H9 (cell line): ENCODE measurements at regions not wholly inside any gene's neighbourhood (a gene's known extent, or its start where the extent isn't known, plus 50 kb on each side); places are given as distances from the start of the nearest gene placed in this dataset.

Source experiments
- DNase-seq: peaks from one replicate; pipeline ENCODE4 v3.0.0-alpha.2; 2017
- H2AFZ ChIP-seq: one replicate; pipeline ENCODE4 v1.6.1; 2013; ENCODE audit warnings: mild to moderate bottlenecking, low read length, control low read depth, moderate library complexity
- H2AK5ac ChIP-seq: 2 replicates; pipeline ENCODE4 v1.6.1; 2013; ENCODE audit warnings: low read length, control low read depth, mixed read lengths; ENCODE audit not compliant: insufficient read length
- H2BK120ac ChIP-seq: one replicate; pipeline ENCODE4 v1.6.1; 2013; ENCODE audit warnings: low read depth, mild to moderate bottlenecking, low read length, control low read depth, inconsistent platforms; ENCODE audit not compliant: poor library complexity, severe bottlenecking
- H2BK12ac ChIP-seq: 2 replicates; pipeline ENCODE4 v1.6.1; 2013; ENCODE audit warnings: low read length, control low read depth, mixed read lengths, low read depth; ENCODE audit not compliant: insufficient read length
- H2BK15ac ChIP-seq: 2 replicates; pipeline ENCODE4 v1.6.1; 2013; ENCODE audit warnings: low read depth, low read length, control low read depth
- H2BK20ac ChIP-seq: one replicate; pipeline ENCODE4 v1.6.1; 2013; ENCODE audit warnings: low read depth, mild to moderate bottlenecking, low read length, control low read depth, inconsistent platforms; ENCODE audit not compliant: poor library complexity, severe bottlenecking
- H2BK5ac ChIP-seq: 2 replicates; pipeline ENCODE4 v1.6.1; 2013; ENCODE audit warnings: low read length, control low read depth, mixed read lengths; ENCODE audit not compliant: insufficient read length
- H3K14ac ChIP-seq: 2 replicates; pipeline ENCODE4 v1.6.1; 2013; ENCODE audit warnings: low read length, control low read depth; ENCODE audit not compliant: insufficient read depth
- H3K18ac ChIP-seq: 2 replicates; pipeline ENCODE4 v1.6.1; 2013; ENCODE audit warnings: low read depth, mild to moderate bottlenecking, mixed read lengths, low read length, control low read depth; ENCODE audit not compliant: insufficient read length
- H3K23ac ChIP-seq: 2 replicates; pipeline ENCODE4 v1.6.1; 2013; ENCODE audit warnings: low read length, control low read depth, mixed read lengths, low read depth; ENCODE audit not compliant: insufficient read length
- H3K23me2 ChIP-seq: 2 replicates; pipeline ENCODE4 v1.6.1; 2013; ENCODE audit warnings: low read depth, mild to moderate bottlenecking, mixed read lengths, low read length, control low read depth; ENCODE audit not compliant: insufficient read length, poor library complexity, severe bottlenecking
- H3K27ac ChIP-seq: 2 replicates; pipeline ENCODE4 v1.5.1; 2013; ENCODE audit warnings: low read length, control low read depth, mixed read lengths, low read depth; ENCODE audit not compliant: insufficient read length
- H3K27me3 ChIP-seq: 2 replicates; pipeline ENCODE4 v1.6.1; 2013; ENCODE audit warnings: low read length, control low read depth, inconsistent platforms; ENCODE audit not compliant: insufficient read depth
- H3K4ac ChIP-seq: 2 replicates; pipeline ENCODE4 v1.6.1; 2013; ENCODE audit warnings: low read depth, mild to moderate bottlenecking, control low read depth, inconsistent platforms, low read length, moderate library complexity
- H3K4me1 ChIP-seq: 2 replicates; pipeline ENCODE4 v1.6.1; 2013; ENCODE audit warnings: low read length, control low read depth, inconsistent platforms; ENCODE audit not compliant: insufficient read depth
- H3K4me2 ChIP-seq: 2 replicates; pipeline ENCODE4 v1.6.1; 2013; ENCODE audit warnings: low read length, control low read depth, mixed read lengths; ENCODE audit not compliant: insufficient read length, insufficient read depth
- H3K56ac ChIP-seq: 2 replicates; pipeline ENCODE4 v1.6.1; 2013; ENCODE audit warnings: low read depth, mild to moderate bottlenecking, mixed read lengths, low read length, control low read depth; ENCODE audit not compliant: insufficient read length
- H3K79me1 ChIP-seq: 2 replicates; pipeline ENCODE4 v1.6.1; 2013; ENCODE audit warnings: low read depth, mild to moderate bottlenecking, moderate library complexity, low read length, control low read depth, inconsistent platforms; ENCODE audit not compliant: insufficient read depth, poor library complexity, severe bottlenecking
- H3K79me2 ChIP-seq: 2 replicates; pipeline ENCODE4 v1.6.1; 2013; ENCODE audit warnings: low read length, control low read depth, inconsistent platforms; ENCODE audit not compliant: insufficient read depth
- H3K9ac ChIP-seq: 2 replicates; pipeline ENCODE4 v1.6.1; 2013; ENCODE audit warnings: low read length, control low read depth, mixed read lengths; ENCODE audit not compliant: insufficient read length; ENCODE audit errors: extremely low read depth
- H3K9me3 ChIP-seq: one replicate; pipeline ENCODE4 v1.6.1; 2013; ENCODE audit warnings: low read depth, low read length, inconsistent platforms; ENCODE audit not compliant: control insufficient read depth
- H3T11ph ChIP-seq: one replicate; pipeline ENCODE4 v1.6.1; 2013; ENCODE audit warnings: mild to moderate bottlenecking, low read length, control low read depth, inconsistent platforms
- H4K20me1 ChIP-seq: one replicate; pipeline ENCODE4 v1.6.1; 2013; ENCODE audit not compliant: control insufficient read depth, insufficient read length, insufficient read depth
- H4K5ac ChIP-seq: 2 replicates; pipeline ENCODE4 v1.6.1; 2013; ENCODE audit warnings: low read depth, mild to moderate bottlenecking, mixed read lengths, low read length, control low read depth; ENCODE audit not compliant: insufficient read length
- H4K8ac ChIP-seq: replicated peaks from 2 replicates; pipeline ENCODE4 v1.6.1; 2013; ENCODE audit warnings: low read length, control low read depth, mixed read lengths, low read depth; ENCODE audit not compliant: insufficient read length
- H4K91ac ChIP-seq: 2 replicates; pipeline ENCODE4 v1.6.1; 2013; ENCODE audit warnings: low read depth, mild to moderate bottlenecking, moderate library complexity, mixed read lengths, low read length, control low read depth; ENCODE audit not compliant: insufficient read length
- H3K27ac Mint-ChIP-seq, 3 experiments: 2 replicates in 2 of 3; 3 replicates in 1 of 3; pipeline ENCODE4 v1.8.0; 2020 to 2021; ENCODE audit warnings: mixed read lengths in 3 of 3, mild to moderate bottlenecking in 1 of 3, moderate library complexity in 1 of 3
- H3K27me3 Mint-ChIP-seq: 2 replicates; pipeline ENCODE4 v1.8.0; 2021; ENCODE audit warnings: low read depth, mild to moderate bottlenecking, moderate library complexity, mixed read lengths
- H3K36me3 Mint-ChIP-seq, 3 experiments: 2 replicates in 2 of 3; 3 replicates in 1 of 3; pipeline ENCODE4 v1.8.0; 2020 to 2021; ENCODE audit warnings: low read depth in 3 of 3, mixed read lengths in 3 of 3; ENCODE audit not compliant: insufficient read depth in 1 of 3
- H3K4me1 Mint-ChIP-seq, 2 experiments: 2 replicates each; pipeline ENCODE4 v1.8.0; 2020; ENCODE audit warnings: mixed read lengths in 2 of 2
- H3K4me3 Mint-ChIP-seq, 2 experiments: 2 replicates in 1 of 2; 3 replicates in 1 of 2; pipeline ENCODE4 v1.8.0; 2020 to 2021; ENCODE audit warnings: mild to moderate bottlenecking in 2 of 2, mixed read lengths in 2 of 2, moderate library complexity in 1 of 2
- H3K9me3 Mint-ChIP-seq, 2 experiments: 2 replicates in 1 of 2; 3 replicates in 1 of 2; pipeline ENCODE4 v1.8.0; 2020; ENCODE audit warnings: mild to moderate bottlenecking in 2 of 2, mixed read lengths in 2 of 2, moderate library complexity in 1 of 2
- CTCF ChIP-seq: fragments of 200-600 bp; sonication (generic); conservative IDR thresholded peaks from 3 replicates; pipeline ENCODE4 v1.8.0; 2021; ENCODE audit warnings: antibody characterized with exemption, mild to moderate bottlenecking
- WGBS: extraction: QIAGEN DNeasy Blood & Tissue Kit; methylation state at CpG from one replicate; pipeline ENCODE4 v1.1.7; 2013; ENCODE audit warnings: missing lambda C conversion rate, low lambda C conversion rate, mixed read lengths; ENCODE audit not compliant: insufficient read length; ENCODE audit errors: extremely low coverage; 5-methylcytosine and 5-hydroxymethylcytosine counted together

GRCh38 chr1:58841455-58841854, 57.6 kb upstream of the JUN start:
- no peak overlapping the region for H4K8ac ChIP-seq
- no peaks in the 10 kb centered on the region for H3K79me1 ChIP-seq
- no peak overlapping the region for H4K91ac ChIP-seq
- H3K27ac Mint-ChIP-seq = no peak overlapping the region
- H3K4me2 ChIP-seq = no peak overlapping the region
- no CpG with 5 or more reads among the region's 3 CpGs for WGBS
- no peak overlapping the region for H2BK20ac ChIP-seq
- H2BK15ac ChIP-seq = no peak overlapping the region
- no peak overlapping the region for H3T11ph ChIP-seq
- peak; percentile 66 for TF ChIP-seq CTCF
- no peak overlapping the region for H3K23ac ChIP-seq
- H3K4ac ChIP-seq = no peak overlapping the region
- no peaks in the 10 kb centered on the region; a peak in 1 of 4 replicates for H3K4me1 Mint-ChIP-seq
- no peaks in the 10 kb centered on the region for H3K36me3 Mint-ChIP-seq
- no peaks in the 10 kb centered on the region for H4K20me1 ChIP-seq
- no peaks in the 10 kb centered on the region for H3K79me2 ChIP-seq
- H3K56ac ChIP-seq = no peak overlapping the region
- H3K27ac ChIP-seq = no peak overlapping the region
- H3K27me3 Mint-ChIP-seq = no peaks in the 10 kb centered on the region; the same call in 1 of the 2 replicates
- no peak overlapping the region for H2BK12ac ChIP-seq
- no peak overlapping the region for H3K4me3 Mint-ChIP-seq
- H2BK120ac ChIP-seq = no peak overlapping the region
- H3K9me3 Mint-ChIP-seq = no peaks in the 10 kb centered on the region
- no peak overlapping the region for H3K14ac ChIP-seq
- H2AK5ac ChIP-seq = no peak overlapping the region
- no peak overlapping the region for H3K9ac ChIP-seq
- H3K4me1 ChIP-seq = no peaks in the 10 kb centered on the region
- no peaks in the 10 kb centered on the region for H3K9me3 ChIP-seq
- no peak overlapping the region for H4K5ac ChIP-seq
- H2AFZ ChIP-seq = no peak overlapping the region
- no peak overlapping the region for H2BK5ac ChIP-seq
- H3K23me2 ChIP-seq = no peaks in the 10 kb centered on the region
- no peak overlapping the region for H3K18ac ChIP-seq
- H3K27me3 ChIP-seq = no peaks in the 10 kb centered on the region
- DNase-seq = peak; percentile 46
